ENCODE measurements at regions not wholly inside any gene's neighbourhood (a gene's known extent, or its start where the extent isn't known, plus 50 kb on each side); places are given as distances from the start of the nearest gene placed in this dataset.

DNA sequence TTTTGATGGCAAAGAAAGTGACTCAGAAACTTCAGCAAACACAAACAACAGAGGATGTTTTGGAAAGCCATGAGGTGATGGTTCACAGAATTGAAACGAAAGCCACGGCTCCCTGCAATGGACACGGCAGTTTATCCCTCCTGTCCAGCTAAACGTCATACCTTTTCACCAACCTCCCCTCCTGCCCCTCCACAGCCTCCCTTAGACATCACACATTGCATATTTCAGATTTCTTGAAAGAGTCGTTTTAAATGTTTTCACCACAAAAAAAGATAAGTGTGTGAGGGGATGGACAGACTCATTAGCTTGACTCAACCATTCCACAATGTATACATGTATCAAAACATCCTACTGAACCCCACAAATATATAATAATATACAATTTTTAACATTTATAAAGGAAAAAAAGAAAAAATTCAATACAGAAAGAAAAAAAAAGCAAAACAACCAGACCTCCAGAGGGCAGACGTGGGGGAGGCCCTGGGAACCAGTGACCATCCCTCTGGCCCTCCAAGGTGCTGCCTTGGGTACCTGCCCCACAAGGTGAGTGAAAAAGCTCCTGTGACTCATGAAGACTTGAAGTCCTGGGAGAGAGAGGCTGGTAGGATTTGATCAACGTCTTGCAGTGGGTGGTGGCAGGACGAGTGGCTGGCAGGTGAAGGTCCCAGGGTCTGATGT, 117.2 kb upstream of the THBS2 start:
- TF ChIP-seq, protein P1, sequence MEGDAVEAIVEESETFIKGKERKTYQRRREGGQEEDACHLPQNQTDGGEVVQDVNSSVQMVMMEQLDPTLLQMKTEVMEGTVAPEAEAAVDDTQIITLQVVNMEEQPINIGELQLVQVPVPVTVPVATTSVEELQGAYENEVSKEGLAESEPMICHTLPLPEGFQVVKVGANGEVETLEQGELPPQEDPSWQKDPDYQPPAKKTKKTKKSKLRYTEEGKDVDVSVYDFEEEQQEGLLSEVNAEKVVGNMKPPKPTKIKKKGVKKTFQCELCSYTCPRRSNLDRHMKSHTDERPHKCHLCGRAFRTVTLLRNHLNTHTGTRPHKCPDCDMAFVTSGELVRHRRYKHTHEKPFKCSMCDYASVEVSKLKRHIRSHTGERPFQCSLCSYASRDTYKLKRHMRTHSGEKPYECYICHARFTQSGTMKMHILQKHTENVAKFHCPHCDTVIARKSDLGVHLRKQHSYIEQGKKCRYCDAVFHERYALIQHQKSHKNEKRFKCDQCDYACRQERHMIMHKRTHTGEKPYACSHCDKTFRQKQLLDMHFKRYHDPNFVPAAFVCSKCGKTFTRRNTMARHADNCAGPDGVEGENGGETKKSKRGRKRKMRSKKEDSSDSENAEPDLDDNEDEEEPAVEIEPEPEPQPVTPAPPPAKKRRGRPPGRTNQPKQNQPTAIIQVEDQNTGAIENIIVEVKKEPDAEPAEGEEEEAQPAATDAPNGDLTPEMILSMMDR (IDR thresholded peaks at IDR 0.05): no peak
- TF ChIP-seq POLR2A (IDR thresholded peaks at IDR 0.05) (no peak), POLR2AphosphoS5 (IDR thresholded peaks at IDR 0.05) (no peak)

Measured in prostate gland (tissue), 2 donors.